H9 (cell line): ENCODE measurements at regions not wholly inside any gene's neighbourhood (a gene's known extent, or its start where the extent isn't known, plus 50 kb on each side); places are given as distances from the start of the nearest gene placed in this dataset.

Experiments used
- DNase-seq: peaks from one replicate; pipeline ENCODE4 v3.0.0-alpha.2; 2017
- H2AFZ ChIP-seq: one replicate; pipeline ENCODE4 v1.6.1; 2013; ENCODE audit warnings: mild to moderate bottlenecking, low read length, control low read depth, moderate library complexity
- H2AK5ac ChIP-seq: 2 replicates; pipeline ENCODE4 v1.6.1; 2013; ENCODE audit warnings: low read length, control low read depth, mixed read lengths; ENCODE audit not compliant: insufficient read length
- H2BK120ac ChIP-seq: one replicate; pipeline ENCODE4 v1.6.1; 2013; ENCODE audit warnings: low read depth, mild to moderate bottlenecking, low read length, control low read depth, inconsistent platforms; ENCODE audit not compliant: poor library complexity, severe bottlenecking
- H2BK12ac ChIP-seq: 2 replicates; pipeline ENCODE4 v1.6.1; 2013; ENCODE audit warnings: low read length, control low read depth, mixed read lengths, low read depth; ENCODE audit not compliant: insufficient read length
- H2BK15ac ChIP-seq: 2 replicates; pipeline ENCODE4 v1.6.1; 2013; ENCODE audit warnings: low read depth, low read length, control low read depth
- H2BK20ac ChIP-seq: one replicate; pipeline ENCODE4 v1.6.1; 2013; ENCODE audit warnings: low read depth, mild to moderate bottlenecking, low read length, control low read depth, inconsistent platforms; ENCODE audit not compliant: poor library complexity, severe bottlenecking
- H2BK5ac ChIP-seq: 2 replicates; pipeline ENCODE4 v1.6.1; 2013; ENCODE audit warnings: low read length, control low read depth, mixed read lengths; ENCODE audit not compliant: insufficient read length
- H3K14ac ChIP-seq: 2 replicates; pipeline ENCODE4 v1.6.1; 2013; ENCODE audit warnings: low read length, control low read depth; ENCODE audit not compliant: insufficient read depth
- H3K18ac ChIP-seq: 2 replicates; pipeline ENCODE4 v1.6.1; 2013; ENCODE audit warnings: low read depth, mild to moderate bottlenecking, mixed read lengths, low read length, control low read depth; ENCODE audit not compliant: insufficient read length
- H3K23ac ChIP-seq: 2 replicates; pipeline ENCODE4 v1.6.1; 2013; ENCODE audit warnings: low read length, control low read depth, mixed read lengths, low read depth; ENCODE audit not compliant: insufficient read length
- H3K23me2 ChIP-seq: 2 replicates; pipeline ENCODE4 v1.6.1; 2013; ENCODE audit warnings: low read depth, mild to moderate bottlenecking, mixed read lengths, low read length, control low read depth; ENCODE audit not compliant: insufficient read length, poor library complexity, severe bottlenecking
- H3K27ac ChIP-seq: 2 replicates; pipeline ENCODE4 v1.5.1; 2013; ENCODE audit warnings: low read length, control low read depth, mixed read lengths, low read depth; ENCODE audit not compliant: insufficient read length
- H3K27me3 ChIP-seq: 2 replicates; pipeline ENCODE4 v1.6.1; 2013; ENCODE audit warnings: low read length, control low read depth, inconsistent platforms; ENCODE audit not compliant: insufficient read depth
- H3K4ac ChIP-seq: 2 replicates; pipeline ENCODE4 v1.6.1; 2013; ENCODE audit warnings: low read depth, mild to moderate bottlenecking, control low read depth, inconsistent platforms, low read length, moderate library complexity
- H3K4me1 ChIP-seq: 2 replicates; pipeline ENCODE4 v1.6.1; 2013; ENCODE audit warnings: low read length, control low read depth, inconsistent platforms; ENCODE audit not compliant: insufficient read depth
- H3K4me2 ChIP-seq: 2 replicates; pipeline ENCODE4 v1.6.1; 2013; ENCODE audit warnings: low read length, control low read depth, mixed read lengths; ENCODE audit not compliant: insufficient read length, insufficient read depth
- H3K56ac ChIP-seq: 2 replicates; pipeline ENCODE4 v1.6.1; 2013; ENCODE audit warnings: low read depth, mild to moderate bottlenecking, mixed read lengths, low read length, control low read depth; ENCODE audit not compliant: insufficient read length
- H3K79me1 ChIP-seq: 2 replicates; pipeline ENCODE4 v1.6.1; 2013; ENCODE audit warnings: low read depth, mild to moderate bottlenecking, moderate library complexity, low read length, control low read depth, inconsistent platforms; ENCODE audit not compliant: insufficient read depth, poor library complexity, severe bottlenecking
- H3K79me2 ChIP-seq: 2 replicates; pipeline ENCODE4 v1.6.1; 2013; ENCODE audit warnings: low read length, control low read depth, inconsistent platforms; ENCODE audit not compliant: insufficient read depth
- H3K9ac ChIP-seq: 2 replicates; pipeline ENCODE4 v1.6.1; 2013; ENCODE audit warnings: low read length, control low read depth, mixed read lengths; ENCODE audit not compliant: insufficient read length; ENCODE audit errors: extremely low read depth
- H3K9me3 ChIP-seq: one replicate; pipeline ENCODE4 v1.6.1; 2013; ENCODE audit warnings: low read depth, low read length, inconsistent platforms; ENCODE audit not compliant: control insufficient read depth
- H3T11ph ChIP-seq: one replicate; pipeline ENCODE4 v1.6.1; 2013; ENCODE audit warnings: mild to moderate bottlenecking, low read length, control low read depth, inconsistent platforms
- H4K20me1 ChIP-seq: one replicate; pipeline ENCODE4 v1.6.1; 2013; ENCODE audit not compliant: control insufficient read depth, insufficient read length, insufficient read depth
- H4K5ac ChIP-seq: 2 replicates; pipeline ENCODE4 v1.6.1; 2013; ENCODE audit warnings: low read depth, mild to moderate bottlenecking, mixed read lengths, low read length, control low read depth; ENCODE audit not compliant: insufficient read length
- H4K8ac ChIP-seq: replicated peaks from 2 replicates; pipeline ENCODE4 v1.6.1; 2013; ENCODE audit warnings: low read length, control low read depth, mixed read lengths, low read depth; ENCODE audit not compliant: insufficient read length
- H4K91ac ChIP-seq: 2 replicates; pipeline ENCODE4 v1.6.1; 2013; ENCODE audit warnings: low read depth, mild to moderate bottlenecking, moderate library complexity, mixed read lengths, low read length, control low read depth; ENCODE audit not compliant: insufficient read length
- H3K27ac Mint-ChIP-seq, 3 experiments: 2 replicates in 2 of 3; 3 replicates in 1 of 3; pipeline ENCODE4 v1.8.0; 2020 to 2021; ENCODE audit warnings: mixed read lengths in 3 of 3, mild to moderate bottlenecking in 1 of 3, moderate library complexity in 1 of 3
- H3K27me3 Mint-ChIP-seq: 2 replicates; pipeline ENCODE4 v1.8.0; 2021; ENCODE audit warnings: low read depth, mild to moderate bottlenecking, moderate library complexity, mixed read lengths
- H3K36me3 Mint-ChIP-seq, 3 experiments: 2 replicates in 2 of 3; 3 replicates in 1 of 3; pipeline ENCODE4 v1.8.0; 2020 to 2021; ENCODE audit warnings: low read depth in 3 of 3, mixed read lengths in 3 of 3; ENCODE audit not compliant: insufficient read depth in 1 of 3
- H3K4me1 Mint-ChIP-seq, 2 experiments: 2 replicates each; pipeline ENCODE4 v1.8.0; 2020; ENCODE audit warnings: mixed read lengths in 2 of 2
- H3K4me3 Mint-ChIP-seq, 2 experiments: 2 replicates in 1 of 2; 3 replicates in 1 of 2; pipeline ENCODE4 v1.8.0; 2020 to 2021; ENCODE audit warnings: mild to moderate bottlenecking in 2 of 2, mixed read lengths in 2 of 2, moderate library complexity in 1 of 2
- H3K9me3 Mint-ChIP-seq, 2 experiments: 2 replicates in 1 of 2; 3 replicates in 1 of 2; pipeline ENCODE4 v1.8.0; 2020; ENCODE audit warnings: mild to moderate bottlenecking in 2 of 2, mixed read lengths in 2 of 2, moderate library complexity in 1 of 2
- CTCF ChIP-seq: fragments of 200-600 bp; sonication (generic); conservative IDR thresholded peaks from 3 replicates; pipeline ENCODE4 v1.8.0; 2021; ENCODE audit warnings: antibody characterized with exemption, mild to moderate bottlenecking
- WGBS: extraction: QIAGEN DNeasy Blood & Tissue Kit; methylation state at CpG from one replicate; pipeline ENCODE4 v1.1.7; 2013; ENCODE audit warnings: missing lambda C conversion rate, low lambda C conversion rate, mixed read lengths; ENCODE audit not compliant: insufficient read length; ENCODE audit errors: extremely low coverage; 5-methylcytosine and 5-hydroxymethylcytosine counted together

GRCh38 chr7:120163449-120163848 lies 109.5 kb upstream of the KCND2 start:
- Histone ChIP-seq H3K79me2 (no peaks in the 10 kb centered on the region), H3K27ac (no peak overlapping the region), H4K91ac (no peak overlapping the region), H2BK5ac (no peak overlapping the region), H3K9ac (no peak overlapping the region), H3K14ac (no peak overlapping the region), H2BK120ac (no peak overlapping the region), H2BK20ac (no peak overlapping the region), H3K9me3 (no peaks in the 10 kb centered on the region), H3K23me2 (no peaks in the 10 kb centered on the region), H3K56ac (no peak overlapping the region), H3K23ac (no peak overlapping the region), H3K79me1 (no peaks in the 10 kb centered on the region), H3K4me1 (no peaks in the 10 kb centered on the region), H2AK5ac (no peak overlapping the region), H3K27me3 (no peaks in the 10 kb centered on the region), H4K5ac (no peak overlapping the region), H3K4me2 (no peak overlapping the region), H2AFZ (no peak overlapping the region), H3T11ph (no peak overlapping the region), H4K20me1 (no peaks in the 10 kb centered on the region), H3K4ac (no peak overlapping the region), H2BK12ac (no peak overlapping the region), H2BK15ac (no peak overlapping the region), H3K18ac (no peak overlapping the region), H4K8ac (no peak overlapping the region)
- WGBS: no CpG with 5 or more reads among the region's 4 CpGs
- peaks cover 4 to 6% (median 5%) of the 10 kb centered on the region in 3 experiments; a peak in 5 of 7 replicates for H3K36me3 Mint-ChIP-seq
- no peak for DNase-seq
- H3K9me3 Mint-ChIP-seq: peaks cover 6% of the 10 kb centered on the region in 2 experiments; a peak in 3 of 5 replicates
- no peak for TF ChIP-seq CTCF
- H3K4me1 Mint-ChIP-seq: no peaks in the 10 kb centered on the region; a peak in 1 of 4 replicates
- no peak overlapping the region for H3K4me3 Mint-ChIP-seq
- 0 out of 2 replicates have a peak, but pooled peaks cover 1% of the 10 kb centered on the region for H3K27me3 Mint-ChIP-seq
- H3K27ac Mint-ChIP-seq: no peak overlapping the region
